Fibroblast of mammary gland (primary cell): ENCODE measurements at regions not wholly inside any gene's neighbourhood (a gene's known extent, or its start where the extent isn't known, plus 50 kb on each side); places are given as distances from the start of the nearest gene placed in this dataset.
A peak's percentile ranks its signal among the peaks of the same experiment; 100 is the strongest.

ENCODE experiments used
- DNase-seq: peaks from one replicate; pipeline ENCODE4 v3.0.0-alpha.2; 2010; ENCODE audit warnings: low read depth
- H3K4me3 ChIP-seq: 2 replicates; pipeline ENCODE4 v1.5.1; 2011; ENCODE audit warnings: low read depth, mild to moderate bottlenecking, low read length, moderate library complexity; ENCODE audit not compliant: control insufficient read depth
- TF ChIP-seq, protein P1 (sequence below): conservative IDR thresholded peaks from 2 replicates; pipeline ENCODE4 v1.5.1; 2011; ENCODE audit warnings: low read depth, low read length, inconsistent platforms; ENCODE audit not compliant: control insufficient read depth, insufficient read depth

DNA sequence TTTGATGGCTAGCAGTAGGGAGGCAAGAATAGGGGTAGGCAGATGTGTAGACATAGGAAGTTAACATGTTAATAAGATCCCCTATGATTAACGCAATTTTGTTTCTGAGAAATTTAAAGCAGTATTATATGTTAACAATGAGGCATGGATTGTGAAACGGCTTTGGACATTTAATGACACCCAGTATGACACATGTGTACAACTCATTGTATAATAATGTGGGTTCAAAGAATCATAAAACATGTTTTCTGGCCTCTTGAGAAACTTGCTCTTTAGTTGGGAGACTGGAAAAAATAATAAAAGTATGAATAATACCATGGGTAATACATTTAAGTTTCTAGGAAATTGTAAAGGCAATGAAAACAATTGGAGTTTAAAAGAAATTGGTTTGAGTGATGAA is 332.1 kb upstream of the CDH20 start:
- DNase-seq, result peak; percentile 51
- no peak overlapping the region for H3K4me3 ChIP-seq
- TF ChIP-seq, protein P1, sequence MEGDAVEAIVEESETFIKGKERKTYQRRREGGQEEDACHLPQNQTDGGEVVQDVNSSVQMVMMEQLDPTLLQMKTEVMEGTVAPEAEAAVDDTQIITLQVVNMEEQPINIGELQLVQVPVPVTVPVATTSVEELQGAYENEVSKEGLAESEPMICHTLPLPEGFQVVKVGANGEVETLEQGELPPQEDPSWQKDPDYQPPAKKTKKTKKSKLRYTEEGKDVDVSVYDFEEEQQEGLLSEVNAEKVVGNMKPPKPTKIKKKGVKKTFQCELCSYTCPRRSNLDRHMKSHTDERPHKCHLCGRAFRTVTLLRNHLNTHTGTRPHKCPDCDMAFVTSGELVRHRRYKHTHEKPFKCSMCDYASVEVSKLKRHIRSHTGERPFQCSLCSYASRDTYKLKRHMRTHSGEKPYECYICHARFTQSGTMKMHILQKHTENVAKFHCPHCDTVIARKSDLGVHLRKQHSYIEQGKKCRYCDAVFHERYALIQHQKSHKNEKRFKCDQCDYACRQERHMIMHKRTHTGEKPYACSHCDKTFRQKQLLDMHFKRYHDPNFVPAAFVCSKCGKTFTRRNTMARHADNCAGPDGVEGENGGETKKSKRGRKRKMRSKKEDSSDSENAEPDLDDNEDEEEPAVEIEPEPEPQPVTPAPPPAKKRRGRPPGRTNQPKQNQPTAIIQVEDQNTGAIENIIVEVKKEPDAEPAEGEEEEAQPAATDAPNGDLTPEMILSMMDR, result no peak

DNA sequence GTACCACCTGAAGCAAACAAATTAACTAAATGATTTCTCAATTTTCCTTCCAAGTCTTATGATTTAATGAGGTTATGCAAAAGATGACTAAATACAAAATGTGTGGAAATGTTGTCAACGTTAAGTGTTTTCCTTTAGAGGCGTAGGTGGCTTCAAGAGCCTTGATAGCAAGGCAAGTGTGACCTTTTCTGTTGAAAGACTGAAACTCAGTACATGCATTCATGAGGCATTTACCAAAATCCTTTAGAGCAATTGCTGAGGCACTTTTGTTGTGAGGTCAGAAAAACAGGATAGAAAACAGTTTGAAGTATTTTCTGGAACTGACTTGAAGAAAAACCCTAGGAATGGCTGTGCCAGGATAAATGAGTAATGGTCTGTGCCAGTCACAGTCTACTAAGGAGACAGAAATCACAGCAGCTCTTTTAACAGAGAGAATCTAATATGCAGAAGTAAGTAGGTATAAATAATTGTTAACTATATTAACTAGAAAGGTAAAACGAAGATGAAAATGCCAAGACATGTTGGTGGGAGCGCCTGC is 326.5 kb upstream of the CDH20 start:
- H3K4me3 ChIP-seq, result no peak overlapping the region
- TF ChIP-seq, protein P1, result no peak
- DNase-seq, result no peak

DNA sequence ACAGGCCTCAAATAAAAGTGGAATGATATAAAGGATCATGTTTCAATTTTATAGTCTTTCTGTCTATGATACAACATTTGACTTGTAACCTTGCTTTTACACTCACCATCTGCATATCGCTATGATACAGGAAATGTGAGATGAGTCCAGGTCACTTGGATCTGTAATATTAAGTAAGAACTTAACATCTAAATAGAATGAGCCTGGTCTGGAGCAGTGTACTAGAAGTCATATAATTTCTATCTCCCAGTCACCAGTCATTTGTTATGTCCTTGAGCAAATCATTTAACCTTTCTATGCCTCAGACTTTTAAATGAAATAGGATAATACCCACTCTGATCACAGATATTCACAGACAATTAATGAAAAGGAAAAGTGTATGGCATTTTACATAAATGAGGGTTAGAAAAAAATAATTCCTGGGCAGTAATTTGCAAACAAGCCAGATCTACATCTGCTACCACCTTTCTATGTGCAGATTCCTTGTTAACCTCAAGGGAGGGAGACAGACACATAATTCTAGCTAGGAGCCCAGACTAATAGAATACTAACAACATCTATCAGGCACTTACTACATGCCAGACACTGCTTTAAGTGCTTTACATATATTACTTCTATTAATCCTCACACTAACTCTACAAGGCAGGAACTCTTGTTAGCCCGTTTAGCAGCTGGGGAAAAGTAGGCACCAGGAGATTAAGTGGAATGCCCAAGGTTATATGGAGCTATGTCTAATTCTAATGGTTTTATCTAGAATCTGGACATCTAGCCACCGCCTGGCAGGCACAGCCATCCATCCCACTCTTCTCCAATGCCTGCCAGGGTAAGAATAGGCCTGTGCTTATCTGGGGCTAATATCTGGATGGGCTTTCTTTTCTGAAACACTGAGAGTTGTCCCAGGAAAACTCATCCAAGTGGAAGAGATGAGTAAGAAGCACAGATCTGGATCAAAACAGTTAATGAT is 313.6 kb upstream of the CDH20 start:
- H3K4me3 ChIP-seq, result no peak overlapping the region
- TF ChIP-seq, protein P1, result no peak
- no peak for DNase-seq

DNA sequence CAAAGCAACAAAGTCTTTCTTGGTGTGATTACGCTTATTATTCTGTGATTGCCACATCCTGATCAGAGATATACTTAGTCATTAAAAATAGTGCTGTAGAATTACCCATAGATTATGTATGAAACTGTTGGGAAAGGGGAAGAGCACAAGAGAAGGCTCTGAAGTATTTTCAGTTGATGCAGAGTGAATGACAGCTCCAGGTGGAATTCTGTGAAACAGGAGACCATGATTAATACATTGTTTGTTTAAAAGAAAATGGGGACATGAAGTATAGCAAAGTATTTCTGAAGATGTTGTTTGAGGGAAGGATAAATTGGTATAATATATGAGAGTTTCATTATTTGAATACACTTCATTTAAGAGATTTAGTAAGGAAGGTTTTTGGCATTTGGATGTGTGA is 307.6 kb upstream of the CDH20 start:
- TF ChIP-seq, protein P1, result no peak

DNA sequence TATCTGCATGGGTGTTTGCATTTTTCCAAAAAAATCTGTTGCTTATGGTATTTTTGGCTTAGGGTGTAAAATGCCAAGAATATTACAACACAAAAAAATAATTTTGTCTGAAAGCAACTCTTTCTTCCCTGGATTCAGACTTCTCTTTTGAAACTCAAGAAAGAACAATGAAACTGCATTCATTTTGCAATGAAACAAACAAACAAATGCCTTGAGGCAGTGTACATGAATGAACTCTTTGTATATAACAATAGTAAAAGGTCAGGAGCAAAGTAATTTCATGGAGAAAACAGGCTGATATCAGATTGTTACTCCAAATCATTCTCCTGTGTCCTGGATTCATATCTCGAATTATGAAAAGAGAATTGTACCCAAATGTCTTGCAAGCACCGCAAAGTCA is 301.6 kb upstream of the CDH20 start:
- TF ChIP-seq, protein P1, result no peak
- no peak for DNase-seq
- H3K4me3 ChIP-seq, result no peak overlapping the region

More for the DNA sequence above, 307.6 kb upstream of the CDH20 start:
- no peak overlapping the region for H3K4me3 ChIP-seq
- DNase-seq, result no peak

DNA sequence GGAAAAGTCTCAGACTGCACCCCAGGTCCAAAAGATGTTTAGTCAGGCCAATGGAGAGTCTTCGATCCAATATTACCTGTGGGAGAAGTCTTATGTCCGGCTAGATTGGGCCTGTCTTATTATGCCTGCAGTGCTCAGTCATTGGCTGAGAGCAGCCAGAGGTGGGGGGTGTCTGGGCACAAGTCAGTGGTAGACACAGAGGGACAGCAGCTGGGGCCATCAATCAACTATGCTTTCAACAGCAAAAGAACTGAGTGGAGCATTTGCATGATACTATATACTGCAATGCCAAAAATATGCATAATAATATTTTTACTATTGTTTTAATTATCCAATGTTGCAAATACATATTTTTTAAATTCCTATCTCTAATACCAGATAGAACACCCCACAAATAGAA is 298.6 kb upstream of the CDH20 start:
- H3K4me3 ChIP-seq, result no peak overlapping the region
- TF ChIP-seq, protein P1, result no peak
- DNase-seq, result no peak

DNA sequence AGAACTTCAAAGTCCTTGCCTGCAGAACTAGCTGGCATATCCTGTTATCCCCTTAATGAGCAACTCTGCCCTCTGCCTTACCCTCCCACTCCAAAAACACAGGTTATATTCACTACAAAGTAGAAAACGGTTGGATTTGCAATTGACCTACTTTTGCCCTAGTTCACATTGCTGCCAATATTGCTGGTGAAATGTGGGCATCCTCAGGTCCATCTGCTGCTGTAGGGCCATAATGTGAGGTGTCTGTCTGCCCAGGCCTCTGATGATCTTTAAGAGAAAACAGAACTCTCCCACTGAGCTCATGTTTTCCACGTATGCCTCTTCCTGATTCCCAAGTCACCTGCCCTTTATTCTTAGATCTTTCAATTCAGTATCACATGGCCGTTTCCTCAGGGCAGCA is 294.0 kb upstream of the CDH20 start:
- DNase-seq, result no peak
- TF ChIP-seq, protein P1, result no peak
- no peak overlapping the region for H3K4me3 ChIP-seq
